OCI-LY7 (cell line): ENCODE measurements at regions not wholly inside any gene's neighbourhood (a gene's known extent, or its start where the extent isn't known, plus 50 kb on each side); places are given as distances from the start of the nearest gene placed in this dataset.

Experiments
- BruUV-seq: library from RNA; stranded (reverse); fragments of 400-500 nt; replicated peaks from 2 replicates; lab custom pipeline; 2021; lab: Mats Ljungman, UMichigan
- CTCF ChIA-PET: fragments of 300-600 bp; sonication (Branson Sonifier 250); formaldehyde crosslinking; loops from one replicate; lab custom pipeline; 2022; ENCODE audit warnings: antibody characterized with exemption; ENCODE audit not compliant: unreplicated experiment; lab: Charles Lee
- POLR2A ChIA-PET: fragments of 300-600 bp; sonication (Branson Sonifier 250); formaldehyde crosslinking; loops from one replicate; lab custom pipeline; 2022; ENCODE audit warnings: antibody characterized with exemption; lab: Charles Lee
- DNase-seq: peaks from one replicate; pipeline ENCODE4 v3.0.0-alpha.2; 2015; ENCODE audit warnings: low spot score
- H2AFZ ChIP-seq: fragments of 200-600 bp; sonication (generic), shearing (Covaris generic); 2 replicates; pipeline ENCODE4 v1.6.1; 2014; ENCODE audit warnings: mild to moderate bottlenecking, antibody characterized with exemption, low read length, moderate library complexity
- H3K27ac ChIP-seq: fragments of 200-600 bp; sonication (generic); 2 replicates; pipeline ENCODE4 v1.5.1; 2014; ENCODE audit warnings: mixed run types, low read depth, mild to moderate bottlenecking, moderate library complexity, low read length, inconsistent platforms; ENCODE audit not compliant: poor library complexity, severe bottlenecking
- H3K36me3 ChIP-seq: fragments of 200-600 bp; sonication (generic); 2 replicates; pipeline ENCODE4 v1.6.1; 2014; ENCODE audit warnings: mild to moderate bottlenecking, antibody characterized with exemption, low read length, moderate library complexity, mixed read lengths; ENCODE audit not compliant: insufficient read depth
- H3K4me1 ChIP-seq: fragments of 200-600 bp; sonication (generic); 2 replicates; pipeline ENCODE4 v1.5.1; 2014; ENCODE audit warnings: mild to moderate bottlenecking, low read length; ENCODE audit not compliant: insufficient read depth, poor library complexity, severe bottlenecking
- H3K4me2 ChIP-seq: fragments of 200-600 bp; sonication (generic); 2 replicates; pipeline ENCODE4 v1.6.1; 2014; ENCODE audit warnings: mild to moderate bottlenecking, low read length
- H3K4me3 ChIP-seq: fragments of 200-600 bp; sonication (generic); 2 replicates; pipeline ENCODE4 v1.5.1; 2014; ENCODE audit warnings: mild to moderate bottlenecking, low read depth, low read length; ENCODE audit not compliant: poor library complexity, severe bottlenecking
- H3K79me2 ChIP-seq: fragments of 200-600 bp; sonication (generic); 2 replicates; pipeline ENCODE4 v1.6.1; 2016; ENCODE audit warnings: low read depth, mild to moderate bottlenecking, low read length, moderate library complexity, mixed read lengths; ENCODE audit not compliant: insufficient read depth
- H3K9me2 ChIP-seq: fragments of 200-600 bp; sonication (generic); 2 replicates; pipeline ENCODE4 v1.6.1; 2016; ENCODE audit warnings: mild to moderate bottlenecking, low read length, mixed read lengths; ENCODE audit not compliant: insufficient read depth
- H3K9me3 ChIP-seq: fragments of 200-600 bp; sonication (generic); 2 replicates; pipeline ENCODE4 v1.6.1; 2014; ENCODE audit warnings: mild to moderate bottlenecking, mixed run types, low read length, mixed read lengths
- H4K20me1 ChIP-seq: fragments of 200-600 bp; sonication (generic); 2 replicates; pipeline ENCODE4 v1.6.1; 2014; ENCODE audit warnings: mild to moderate bottlenecking, antibody characterized with exemption, low read length, moderate library complexity, mixed read lengths; ENCODE audit not compliant: insufficient read depth
- CTCF ChIP-seq: fragments of 200-600 bp; sonication (generic); conservative IDR thresholded peaks from 2 replicates; pipeline ENCODE4 v1.5.1; 2014; ENCODE audit warnings: mild to moderate bottlenecking, antibody characterized with exemption, low read length, moderate library complexity, mixed read lengths
- EZH2phosphoT487 ChIP-seq: fragments of 200-600 bp; sonication (generic); IDR thresholded peaks from 2 replicates; pipeline ENCODE4 v1.6.1; 2018; ENCODE audit warnings: low read depth, borderline replicate concordance, mild to moderate bottlenecking, mixed run types, antibody characterized with exemption, low read length, moderate library complexity, mixed read lengths
- intact Hi-C: fragments of 100-400 bp; cut with micrococcal nuclease; formaldehyde crosslinking; loops from one replicate; pipeline ENCODE4 v1.10.0; 2022; ENCODE audit not compliant: unreplicated experiment

GRCh38 chr12:131536766-131537165 is 174.1 kb upstream of the SFSWAP start:
- Histone ChIP-seq H3K9me3 (no peaks in the 10 kb centered on the region), H3K4me2 (no peak overlapping the region), H3K79me2 (no peaks in the 10 kb centered on the region), H2AFZ (no peak overlapping the region), H3K9me2 (no peaks in the 10 kb centered on the region), H3K36me3 (no peaks in the 10 kb centered on the region), H4K20me1 (no peaks in the 10 kb centered on the region), H3K27ac (no peak overlapping the region), H3K4me3 (no peak overlapping the region), H3K4me1 (no peaks in the 10 kb centered on the region)
- intact Hi-C loops: no loop called here
- TF ChIP-seq EZH2phosphoT487: no peak
- TF ChIP-seq CTCF: no peak
- no peak for DNase-seq
- ChIA-PET CTCF (no interaction called here), POLR2A (interaction anchor here (0.6 to 0.7 kb wide), 2 partner anchors 90 to 307 kb away, joined by 3 to 5 read pairs; no protein-coding TSS in a partner anchor)
- BruUV-seq: no TSS peak

- CTCF ChIA-PET: no interaction called here
- Histone ChIP-seq H3K27ac (no peak overlapping the region), H2AFZ (no peak overlapping the region), H4K20me1 (no peaks in the 10 kb centered on the region), H3K9me2 (no peaks in the 10 kb centered on the region), H3K9me3 (no peaks in the 10 kb centered on the region), H3K79me2 (no peaks in the 10 kb centered on the region), H3K4me3 (no peak overlapping the region), H3K36me3 (no peaks in the 10 kb centered on the region), H3K4me1 (no peaks in the 10 kb centered on the region), H3K4me2 (no peak overlapping the region)
- POLR2A ChIA-PET: interaction anchor here (0.6 kb wide), 1 partner anchor 90 kb away, joined by 3 read pairs; no protein-coding TSS in a partner anchor
- BruUV-seq: no TSS peak
- TF ChIP-seq EZH2phosphoT487: no peak
- no peak for TF ChIP-seq CTCF
- intact Hi-C loops: no loop called here
- DNase-seq: no peak
Observed at GRCh38 chr12:131537267-131537958, 173.5 kb upstream of the SFSWAP start.

GRCh38 chr12:131539381-131539780 is 171.5 kb upstream of the SFSWAP start:
- DNase-seq: no peak
- H3K27ac ChIP-seq: no peak overlapping the region
- H3K9me2 ChIP-seq: no peaks in the 10 kb centered on the region
- no TSS peak for BruUV-seq
- H2AFZ ChIP-seq: no peak overlapping the region
- H3K4me2 ChIP-seq: no peak overlapping the region
- H3K36me3 ChIP-seq: no peaks in the 10 kb centered on the region
- no peaks in the 10 kb centered on the region for H3K79me2 ChIP-seq
- TF ChIP-seq EZH2phosphoT487: no peak
- TF ChIP-seq CTCF: no peak
- ChIA-PET CTCF (no interaction called here), POLR2A (no interaction called here)
- no peak overlapping the region for H3K4me3 ChIP-seq
- no peaks in the 10 kb centered on the region for H3K4me1 ChIP-seq
- H3K9me3 ChIP-seq: no peaks in the 10 kb centered on the region
- intact Hi-C loops: no loop called here
- no peaks in the 10 kb centered on the region for H4K20me1 ChIP-seq
